ENCODE measurements at regions not wholly inside any gene's neighbourhood (a gene's known extent, or its start where the extent isn't known, plus 50 kb on each side); places are given as distances from the start of the nearest gene placed in this dataset.

GRCh38 chr9:26655166-26655565, 237.4 kb downstream of the CAAP1 start:
- no peak overlapping the region for H2AFZ ChIP-seq (ENCODE audit: low read depth)
- no peak overlapping the region for H3K27ac ChIP-seq
- no peaks in the 10 kb centered on the region for H3K27me3 ChIP-seq (ENCODE audit: insufficient read depth, low read depth)
- no peaks in the 10 kb centered on the region for H3K36me3 ChIP-seq (ENCODE audit: insufficient read depth)
- no peaks in the 10 kb centered on the region for H3K4me1 ChIP-seq (ENCODE audit: low read depth, poor library complexity, severe bottlenecking)
- no peak overlapping the region for H3K9ac ChIP-seq
- H4K20me1 ChIP-seq (ENCODE audit: insufficient read depth), result no peaks in the 10 kb centered on the region
- TF ChIP-seq CTCF (conservative IDR thresholded peaks at IDR 0.05; ENCODE audit: low read depth, low read length), result no peak
- no peak overlapping the region for H3K4me2 ChIP-seq
- H3K79me2 ChIP-seq (ENCODE audit: insufficient read depth, low read depth), result no peaks in the 10 kb centered on the region
- no peak overlapping the region for H3K4me3 ChIP-seq (IDR thresholded peaks at IDR 0.05; ENCODE audit: insufficient read depth, low read depth, low read length)

GRCh38 chr9:26650325-26650724, 242.3 kb downstream of the CAAP1 start:
- Histone ChIP-seq H3K4me1 (ENCODE audit: low read depth, poor library complexity, severe bottlenecking) (no peaks in the 10 kb centered on the region), H4K20me1 (ENCODE audit: insufficient read depth) (no peaks in the 10 kb centered on the region), H3K4me3 (IDR thresholded peaks at IDR 0.05; ENCODE audit: insufficient read depth, low read depth, low read length) (no peak overlapping the region), H2AFZ (ENCODE audit: low read depth) (no peak overlapping the region), H3K27me3 (ENCODE audit: insufficient read depth, low read depth) (no peaks in the 10 kb centered on the region), H3K36me3 (ENCODE audit: insufficient read depth) (no peaks in the 10 kb centered on the region), H3K27ac (no peak overlapping the region), H3K79me2 (ENCODE audit: insufficient read depth, low read depth) (no peaks in the 10 kb centered on the region), H3K9ac (no peak overlapping the region), H3K4me2 (no peak overlapping the region)
- TF ChIP-seq CTCF (conservative IDR thresholded peaks at IDR 0.05; ENCODE audit: low read depth, low read length), result no peak

- Histone ChIP-seq H3K36me3 (ENCODE audit: insufficient read depth) (no peaks in the 10 kb centered on the region), H3K4me3 (IDR thresholded peaks at IDR 0.05; ENCODE audit: insufficient read depth, low read depth, low read length) (no peak overlapping the region), H3K27ac (no peak overlapping the region), H4K20me1 (ENCODE audit: insufficient read depth) (no peaks in the 10 kb centered on the region), H3K9ac (no peak overlapping the region), H3K4me1 (ENCODE audit: low read depth, poor library complexity, severe bottlenecking) (no peaks in the 10 kb centered on the region), H2AFZ (ENCODE audit: low read depth) (no peak overlapping the region), H3K79me2 (ENCODE audit: insufficient read depth, low read depth) (no peaks in the 10 kb centered on the region), H3K4me2 (no peak overlapping the region), H3K27me3 (ENCODE audit: insufficient read depth, low read depth) (no peaks in the 10 kb centered on the region)
- no peak for TF ChIP-seq CTCF (conservative IDR thresholded peaks at IDR 0.05; ENCODE audit: low read depth, low read length)
Observed at GRCh38 chr9:26643826-26644225, 248.8 kb downstream of the CAAP1 start.

GRCh38 chr9:26639761-26640160, 252.8 kb downstream of the CAAP1 start:
- Histone ChIP-seq H3K36me3 (ENCODE audit: insufficient read depth) (no peaks in the 10 kb centered on the region; the same call in 1 of the 2 replicates), H3K79me2 (ENCODE audit: insufficient read depth, low read depth) (no peaks in the 10 kb centered on the region), H2AFZ (ENCODE audit: low read depth) (no peak overlapping the region), H3K4me3 (IDR thresholded peaks at IDR 0.05; ENCODE audit: insufficient read depth, low read depth, low read length) (no peak overlapping the region), H3K4me2 (no peak overlapping the region), H3K9ac (no peak overlapping the region), H3K27ac (no peak overlapping the region), H3K4me1 (ENCODE audit: low read depth, poor library complexity, severe bottlenecking) (no peaks in the 10 kb centered on the region), H3K27me3 (ENCODE audit: insufficient read depth, low read depth) (no peaks in the 10 kb centered on the region), H4K20me1 (ENCODE audit: insufficient read depth) (no peaks in the 10 kb centered on the region)
- no peak for TF ChIP-seq CTCF (conservative IDR thresholded peaks at IDR 0.05; ENCODE audit: low read depth, low read length)

Data from KMS-11 (cell line).